Panc1 (cell line): ENCODE measurements at regions not wholly inside any gene's neighbourhood (a gene's known extent, or its start where the extent isn't known, plus 50 kb on each side); places are given as distances from the start of the nearest gene placed in this dataset.
"Not testable (repeated sequence)": the region's sequence is repeated elsewhere in the genome, so short reads cannot be mapped to it uniquely, and the experiment has no call there.

ENCODE experiments used
- ATAC-seq: fragments of 200-7000 bp; cut with Tn5 transposase; 2 replicates; pipeline ENCODE4 v1.9.1; 2020; ENCODE audit warnings: mild to moderate bottlenecking, moderate library complexity
- BruUV-seq: library from RNA; stranded (reverse); fragments of 400-500 nt; replicated peaks from 2 replicates; lab custom pipeline; 2021; lab: Mats Ljungman, UMichigan
- CTCF ChIA-PET: fragments of 300-600 bp; sonication (Branson Sonifier 250); formaldehyde crosslinking; loops from one replicate; lab custom pipeline; 2022; ENCODE audit warnings: antibody characterized with exemption; lab: Charles Lee
- POLR2A ChIA-PET: fragments of 300-600 bp; sonication (Branson Sonifier 250); formaldehyde crosslinking; loops from one replicate; lab custom pipeline; 2022; ENCODE audit warnings: antibody characterized with exemption; lab: Charles Lee
- DNase-seq: peaks from one replicate; pipeline ENCODE4 v3.0.0-alpha.2; 2010; ENCODE audit warnings: low read depth, low spot score
- H3K27ac ChIP-seq: 2 replicates; pipeline ENCODE4 v1.5.1; 2011; ENCODE audit warnings: mild to moderate bottlenecking, low read length, inconsistent platforms
- H3K27me3 ChIP-seq: fragments of 200-500 bp; sonication (Bioruptor generic); 2 replicates; pipeline ENCODE4 v1.6.0; 2014; ENCODE audit warnings: low read length, inconsistent platforms; ENCODE audit not compliant: control insufficient read depth, insufficient read depth
- H3K36me3 ChIP-seq: fragments of 200-500 bp; sonication (Bioruptor generic); 2 replicates; pipeline ENCODE4 v1.5.1; 2014; ENCODE audit warnings: inconsistent platforms, mild to moderate bottlenecking, low read length, moderate library complexity; ENCODE audit not compliant: control insufficient read depth, insufficient read depth
- H3K4me1 ChIP-seq: 2 replicates; pipeline ENCODE4 v1.5.1; 2011; ENCODE audit warnings: inconsistent platforms, mild to moderate bottlenecking, low read length, moderate library complexity; ENCODE audit not compliant: control insufficient read depth, insufficient read depth
- H3K4me3 ChIP-seq, 2 experiments: 2 replicates each; pipeline ENCODE4 v1.5.1; 2011 to 2012; ENCODE audit warnings: low read depth in 2 of 2, low read length in 2 of 2, mild to moderate bottlenecking in 2 of 2, inconsistent platforms in 1 of 2, moderate library complexity in 1 of 2
- H3K9me3 ChIP-seq: fragments of 200-500 bp; sonication (Bioruptor generic); 2 replicates; pipeline ENCODE4 v1.5.1; 2014; ENCODE audit warnings: low read depth, mild to moderate bottlenecking, inconsistent platforms, low read length, moderate library complexity; ENCODE audit not compliant: control insufficient read depth, insufficient read depth
- CTCF ChIP-seq: fragments of 450-650 bp; IDR thresholded peaks from 2 replicates; pipeline ENCODE4 v1.5.1; 2017; ENCODE audit warnings: mild to moderate bottlenecking
- POLR2AphosphoS5 ChIP-seq: IDR thresholded peaks from 2 replicates; pipeline ENCODE4 v1.6.1; 2012; ENCODE audit warnings: mild to moderate bottlenecking, low read depth, low read length, moderate library complexity
- SIN3A ChIP-seq: IDR thresholded peaks from 2 replicates; pipeline ENCODE4 v1.6.1; 2012; ENCODE audit warnings: low read depth, mild to moderate bottlenecking, low read length, moderate library complexity, borderline replicate concordance; ENCODE audit not compliant: insufficient read depth
- TCF7L2 ChIP-seq: IDR thresholded peaks from 2 replicates; pipeline ENCODE4 v1.6.1; 2011; ENCODE audit warnings: mild to moderate bottlenecking, low read depth, low read length, inconsistent platforms
- in situ Hi-C: cut with HindIII; loops from 2 replicates; pipeline ENCODE4 v1.10.0; 2016; ENCODE audit warnings: low sequenced_read_pairs, low pct_unique_long_range_greater_than_20kb
- intact Hi-C: fragments of 100-400 bp; cut with micrococcal nuclease; formaldehyde crosslinking; loops from one replicate; pipeline ENCODE4 v1.10.0; 2022; ENCODE audit not compliant: unreplicated experiment
- TF ChIP-seq, protein P1 (sequence below), 2 experiments: IDR thresholded peaks; 2 replicates each; pipeline ENCODE4 v1.6.1; 2011 to 2012; ENCODE audit warnings: low read depth in 2 of 2, control low read depth in 1 of 2, low read length in 1 of 2, mild to moderate bottlenecking in 1 of 2, moderate library complexity in 1 of 2; ENCODE audit not compliant: insufficient read depth in 1 of 2

DNA sequence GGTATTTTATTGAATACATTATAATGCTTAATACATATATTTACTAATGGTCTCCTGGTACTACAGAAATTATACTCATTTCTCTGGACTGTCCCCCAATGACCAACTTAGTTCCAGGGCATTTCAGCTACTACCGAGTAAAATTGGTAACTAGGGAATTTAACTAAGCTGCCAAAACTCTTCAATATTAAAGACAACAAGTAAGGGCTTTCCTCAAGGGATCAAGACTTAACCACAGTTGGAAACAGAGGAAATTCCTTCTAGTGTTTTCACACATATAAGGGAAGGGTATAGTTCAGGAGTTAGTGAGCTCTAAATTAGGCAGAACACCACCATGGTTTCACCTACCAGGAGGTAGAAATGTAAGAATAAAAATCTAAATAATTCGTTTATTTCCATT is 357.4 kb downstream of the TBL1XR1 start:
- Histone ChIP-seq H3K4me3 (no peak overlapping the region), H3K9me3 (no peaks in the 10 kb centered on the region), H3K4me1 (no peaks in the 10 kb centered on the region), H3K27ac (no peak overlapping the region), H3K36me3 (no peaks in the 10 kb centered on the region), H3K27me3 (no peaks in the 10 kb centered on the region)
- no TSS peak for BruUV-seq
- in situ Hi-C loops = no loop called here
- ChIA-PET POLR2A (no interaction called here), CTCF (no interaction called here)
- intact Hi-C loops = no loop called here
- ATAC-seq (no peak), DNase-seq (no peak)
- TF ChIP-seq CTCF = no peak
- no peak for TF ChIP-seq SIN3A
- TF ChIP-seq, protein P1, sequence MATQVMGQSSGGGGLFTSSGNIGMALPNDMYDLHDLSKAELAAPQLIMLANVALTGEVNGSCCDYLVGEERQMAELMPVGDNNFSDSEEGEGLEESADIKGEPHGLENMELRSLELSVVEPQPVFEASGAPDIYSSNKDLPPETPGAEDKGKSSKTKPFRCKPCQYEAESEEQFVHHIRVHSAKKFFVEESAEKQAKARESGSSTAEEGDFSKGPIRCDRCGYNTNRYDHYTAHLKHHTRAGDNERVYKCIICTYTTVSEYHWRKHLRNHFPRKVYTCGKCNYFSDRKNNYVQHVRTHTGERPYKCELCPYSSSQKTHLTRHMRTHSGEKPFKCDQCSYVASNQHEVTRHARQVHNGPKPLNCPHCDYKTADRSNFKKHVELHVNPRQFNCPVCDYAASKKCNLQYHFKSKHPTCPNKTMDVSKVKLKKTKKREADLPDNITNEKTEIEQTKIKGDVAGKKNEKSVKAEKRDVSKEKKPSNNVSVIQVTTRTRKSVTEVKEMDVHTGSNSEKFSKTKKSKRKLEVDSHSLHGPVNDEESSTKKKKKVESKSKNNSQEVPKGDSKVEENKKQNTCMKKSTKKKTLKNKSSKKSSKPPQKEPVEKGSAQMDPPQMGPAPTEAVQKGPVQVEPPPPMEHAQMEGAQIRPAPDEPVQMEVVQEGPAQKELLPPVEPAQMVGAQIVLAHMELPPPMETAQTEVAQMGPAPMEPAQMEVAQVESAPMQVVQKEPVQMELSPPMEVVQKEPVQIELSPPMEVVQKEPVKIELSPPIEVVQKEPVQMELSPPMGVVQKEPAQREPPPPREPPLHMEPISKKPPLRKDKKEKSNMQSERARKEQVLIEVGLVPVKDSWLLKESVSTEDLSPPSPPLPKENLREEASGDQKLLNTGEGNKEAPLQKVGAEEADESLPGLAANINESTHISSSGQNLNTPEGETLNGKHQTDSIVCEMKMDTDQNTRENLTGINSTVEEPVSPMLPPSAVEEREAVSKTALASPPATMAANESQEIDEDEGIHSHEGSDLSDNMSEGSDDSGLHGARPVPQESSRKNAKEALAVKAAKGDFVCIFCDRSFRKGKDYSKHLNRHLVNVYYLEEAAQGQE (IDR thresholded peaks at IDR 0.05; ENCODE audit: insufficient read depth in 1 of 2, low read depth in 2 of 2, low read length in 1 of 2) = no peak
- no peak for TF ChIP-seq POLR2AphosphoS5
- no peak for TF ChIP-seq TCF7L2

- ChIA-PET POLR2A (no interaction called here), CTCF (no interaction called here)
- Histone ChIP-seq H3K27me3 (no peaks in the 10 kb centered on the region), H3K4me3 (no peak overlapping the region), H3K36me3 (no peaks in the 10 kb centered on the region), H3K4me1 (no peaks in the 10 kb centered on the region), H3K27ac (no peak overlapping the region), H3K9me3 (no peaks in the 10 kb centered on the region)
- ATAC-seq (no peak), DNase-seq (no peak)
- TF ChIP-seq POLR2AphosphoS5 (no peak), CTCF (no peak), TCF7L2 (no peak), SIN3A (no peak)
- TF ChIP-seq, protein P1 (IDR thresholded peaks at IDR 0.05; ENCODE audit: insufficient read depth in 1 of 2, low read depth in 2 of 2, low read length in 1 of 2) = no peak
- intact Hi-C loops = no loop called here
- BruUV-seq = no TSS peak
- in situ Hi-C loops = no loop called here
These were observed 357.8 kb downstream of the TBL1XR1 start for GRCh38 chr3:176839466-176839865.

- in situ Hi-C loops, H3K27ac ChIP-seq, BruUV-seq, ATAC-seq, H3K4me1 ChIP-seq, POLR2A ChIA-PET, H3K9me3 ChIP-seq, DNase-seq, H3K36me3 ChIP-seq, H3K4me3 ChIP-seq, intact Hi-C loops, H3K27me3 ChIP-seq, CTCF ChIA-PET: not testable (repeated sequence)
These were observed 370.0 kb downstream of the TBL1XR1 start for GRCh38 chr3:176827244-176827643.
